Epithelial cell of proximal tubule (primary cell): ENCODE measurements at regions not wholly inside any gene's neighbourhood (a gene's known extent, or its start where the extent isn't known, plus 50 kb on each side); places are given as distances from the start of the nearest gene placed in this dataset.

Experiments
- DNase-seq: peaks from one replicate; pipeline ENCODE4 v3.0.0-alpha.2; 2011; ENCODE audit warnings: low read depth
- H3K4me3 ChIP-seq: 2 replicates; pipeline ENCODE4 v1.5.1; 2011; ENCODE audit warnings: low read depth, mild to moderate bottlenecking, low read length
- TF ChIP-seq, protein P1 (sequence below): conservative IDR thresholded peaks from 2 replicates; pipeline ENCODE4 v1.5.1; 2012; ENCODE audit warnings: low read depth, mild to moderate bottlenecking, low read length

- no peak overlapping the region for H3K4me3 ChIP-seq
- TF ChIP-seq, protein P1, sequence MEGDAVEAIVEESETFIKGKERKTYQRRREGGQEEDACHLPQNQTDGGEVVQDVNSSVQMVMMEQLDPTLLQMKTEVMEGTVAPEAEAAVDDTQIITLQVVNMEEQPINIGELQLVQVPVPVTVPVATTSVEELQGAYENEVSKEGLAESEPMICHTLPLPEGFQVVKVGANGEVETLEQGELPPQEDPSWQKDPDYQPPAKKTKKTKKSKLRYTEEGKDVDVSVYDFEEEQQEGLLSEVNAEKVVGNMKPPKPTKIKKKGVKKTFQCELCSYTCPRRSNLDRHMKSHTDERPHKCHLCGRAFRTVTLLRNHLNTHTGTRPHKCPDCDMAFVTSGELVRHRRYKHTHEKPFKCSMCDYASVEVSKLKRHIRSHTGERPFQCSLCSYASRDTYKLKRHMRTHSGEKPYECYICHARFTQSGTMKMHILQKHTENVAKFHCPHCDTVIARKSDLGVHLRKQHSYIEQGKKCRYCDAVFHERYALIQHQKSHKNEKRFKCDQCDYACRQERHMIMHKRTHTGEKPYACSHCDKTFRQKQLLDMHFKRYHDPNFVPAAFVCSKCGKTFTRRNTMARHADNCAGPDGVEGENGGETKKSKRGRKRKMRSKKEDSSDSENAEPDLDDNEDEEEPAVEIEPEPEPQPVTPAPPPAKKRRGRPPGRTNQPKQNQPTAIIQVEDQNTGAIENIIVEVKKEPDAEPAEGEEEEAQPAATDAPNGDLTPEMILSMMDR, result no peak
- no peak for DNase-seq
Measured at GRCh38 chr11:127873478-127873877, 713.9 kb downstream of the ETS1 start.

DNA sequence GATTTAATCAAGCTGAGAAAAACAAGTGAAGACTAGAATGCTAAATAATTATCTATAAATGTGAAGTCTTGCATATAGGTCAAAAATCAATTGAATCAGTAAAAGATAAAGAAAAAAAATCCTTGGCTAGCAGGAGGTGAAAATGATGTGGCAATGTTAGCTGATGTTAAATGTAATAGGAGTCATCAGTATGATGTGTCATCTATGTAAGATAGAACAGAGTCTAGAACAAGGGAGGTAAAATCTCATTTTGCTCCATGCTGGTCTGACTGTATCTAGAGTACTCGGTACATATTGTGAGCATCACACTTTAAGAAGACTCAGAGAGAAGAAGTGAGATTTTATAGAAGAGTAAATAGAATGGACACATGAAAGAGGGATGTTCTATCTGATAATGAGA is 721.2 kb downstream of the ETS1 start:
- H3K4me3 ChIP-seq, result no peak overlapping the region
- DNase-seq, result no peak
- TF ChIP-seq, protein P1, result no peak

- TF ChIP-seq, protein P1, result no peak
- DNase-seq, result no peak
- no peak overlapping the region for H3K4me3 ChIP-seq
Measured at GRCh38 chr11:127864861-127865260, 722.5 kb downstream of the ETS1 start.

- H3K4me3 ChIP-seq, result no peak overlapping the region
- TF ChIP-seq, protein P1, result no peak
- no peak for DNase-seq
Measured at GRCh38 chr11:127862406-127862805, 725.0 kb downstream of the ETS1 start.

- H3K4me3 ChIP-seq, result no peak overlapping the region
- TF ChIP-seq, protein P1, result no peak
- no peak for DNase-seq
Measured at GRCh38 chr11:127859941-127860354, 727.4 kb downstream of the ETS1 start.

DNA sequence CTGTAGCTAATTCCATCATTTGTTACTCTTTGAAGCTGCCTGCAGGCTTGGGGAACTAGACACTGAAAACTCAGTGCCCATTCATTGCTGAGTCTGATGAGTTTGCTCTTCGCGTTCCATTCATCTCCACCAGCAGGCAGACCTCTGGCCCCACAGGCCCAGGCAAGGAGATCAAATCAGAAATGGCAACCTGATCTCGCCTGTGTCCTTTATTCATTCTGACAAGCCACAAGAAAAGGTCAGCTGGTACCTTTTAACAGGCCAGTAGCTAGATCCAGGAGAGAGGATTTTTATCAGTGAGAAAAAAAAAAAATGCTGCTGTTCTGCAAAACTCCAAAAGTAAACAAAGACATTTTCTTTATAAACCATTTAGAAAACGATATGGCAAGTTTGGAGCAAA is 742.5 kb downstream of the ETS1 start:
- TF ChIP-seq, protein P1, result no peak
- no peak for DNase-seq
- no peak overlapping the region for H3K4me3 ChIP-seq

DNA sequence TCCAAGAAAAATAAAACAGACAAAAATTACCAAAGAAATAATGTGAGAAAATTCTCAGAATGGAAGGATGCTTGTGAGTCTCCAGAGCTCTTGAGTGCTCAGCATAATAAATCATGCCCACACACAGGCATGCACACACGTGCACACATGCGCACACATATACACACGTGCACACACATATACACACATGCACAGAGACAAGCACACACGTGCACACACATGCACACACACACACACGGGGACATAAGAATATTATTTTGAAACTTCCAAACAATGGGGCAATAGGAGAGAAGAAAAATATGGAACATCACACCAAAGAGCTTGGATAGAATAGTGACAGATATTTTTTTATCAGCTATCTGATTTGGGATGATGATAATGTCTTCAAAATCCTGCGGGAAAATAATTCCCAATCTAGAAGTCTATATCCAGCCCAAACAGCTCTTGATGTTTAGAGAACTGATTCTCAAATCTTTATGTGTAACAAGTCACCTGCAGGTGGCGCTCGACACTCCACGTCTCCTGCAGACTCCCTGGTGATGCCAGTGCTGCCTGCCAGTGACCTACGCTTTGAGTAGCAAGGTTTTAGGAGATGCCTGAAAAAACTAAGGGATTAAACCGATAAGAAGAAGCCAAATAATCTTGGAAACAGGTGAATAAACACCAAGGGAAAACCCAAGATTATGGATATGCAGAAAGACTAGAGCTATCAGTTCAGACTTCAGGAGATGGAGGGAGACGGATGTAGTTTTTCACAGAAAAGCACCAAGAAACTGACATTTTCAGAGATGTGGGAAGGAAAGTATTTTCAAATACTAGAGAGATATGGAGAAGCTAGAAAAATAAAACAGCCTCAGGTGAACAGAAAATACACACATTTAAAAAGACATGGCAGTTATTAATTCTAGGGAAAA is 743.6 kb downstream of the ETS1 start:
- TF ChIP-seq, protein P1, result peak; percentile 85
- peak; percentile 4 for DNase-seq
- no peak overlapping the region for H3K4me3 ChIP-seq
